H1 (cell line): ENCODE measurements at regions not wholly inside any gene's neighbourhood (a gene's known extent, or its start where the extent isn't known, plus 50 kb on each side); places are given as distances from the start of the nearest gene placed in this dataset.

Source experiments
- BCL11A ChIP-seq, 2 experiments: IDR thresholded peaks; one replicate each; pipeline ENCODE4 v1.6.1; 2011; ENCODE audit warnings: low read depth in 2 of 2, low read length in 2 of 2, mild to moderate bottlenecking in 2 of 2
- EZH2 ChIP-seq: fragments of 200-600 bp; sonication (generic); IDR thresholded peaks from 2 replicates; pipeline ENCODE4 v1.7.1; 2012; ENCODE audit warnings: low read depth, mild to moderate bottlenecking, moderate library complexity, low read length, inconsistent platforms; ENCODE audit not compliant: severe bottlenecking
- GABPA ChIP-seq: IDR thresholded peaks from 2 replicates; pipeline ENCODE4 v1.6.1; 2011; ENCODE audit warnings: mild to moderate bottlenecking, low read length, moderate library complexity, borderline replicate concordance; ENCODE audit not compliant: insufficient read depth
- JUND ChIP-seq: IDR thresholded peaks from 2 replicates; pipeline ENCODE4 v1.6.1; 2011; ENCODE audit warnings: mild to moderate bottlenecking, improper control_type of control experiment, low read length
- POLR2AphosphoS5 ChIP-seq: IDR thresholded peaks from 2 replicates; pipeline ENCODE4 v1.6.1; 2011; ENCODE audit warnings: low read depth, low read length
- ZNF274 ChIP-seq: IDR thresholded peaks from 2 replicates; pipeline ENCODE4 v1.7.0; 2012; ENCODE audit warnings: low read length, borderline replicate concordance; ENCODE audit errors: extremely low read depth
- TF ChIP-seq, protein P1 (sequence below): fragments of 300-600 bp; sonication (generic); IDR thresholded peaks from 2 replicates; pipeline ENCODE4 v1.7.1; 2012; ENCODE audit warnings: low read length, moderate library complexity, mild to moderate bottlenecking, inconsistent platforms; ENCODE audit not compliant: insufficient replicate concordance

DNA sequence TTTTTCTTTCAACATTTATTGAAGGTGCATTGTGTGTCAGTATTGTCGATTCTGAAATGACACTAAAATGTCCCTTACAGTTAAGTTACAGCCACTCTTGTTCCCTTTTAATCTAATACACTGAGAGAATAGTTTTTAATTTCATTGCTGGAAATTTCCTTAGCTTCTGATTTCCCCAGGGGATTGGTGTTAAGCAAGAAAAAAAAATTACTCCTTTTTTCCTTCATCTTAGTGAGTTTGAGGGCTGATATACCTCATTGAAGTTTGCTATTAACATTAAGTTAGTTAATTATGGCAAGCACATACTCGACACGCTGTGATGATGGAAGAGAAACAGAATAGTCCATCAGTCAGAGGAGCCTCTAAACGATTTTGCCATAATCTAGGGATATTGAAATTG lies 57.0 kb upstream of the EXOC4 start (continued):
- TF ChIP-seq, protein P1, sequence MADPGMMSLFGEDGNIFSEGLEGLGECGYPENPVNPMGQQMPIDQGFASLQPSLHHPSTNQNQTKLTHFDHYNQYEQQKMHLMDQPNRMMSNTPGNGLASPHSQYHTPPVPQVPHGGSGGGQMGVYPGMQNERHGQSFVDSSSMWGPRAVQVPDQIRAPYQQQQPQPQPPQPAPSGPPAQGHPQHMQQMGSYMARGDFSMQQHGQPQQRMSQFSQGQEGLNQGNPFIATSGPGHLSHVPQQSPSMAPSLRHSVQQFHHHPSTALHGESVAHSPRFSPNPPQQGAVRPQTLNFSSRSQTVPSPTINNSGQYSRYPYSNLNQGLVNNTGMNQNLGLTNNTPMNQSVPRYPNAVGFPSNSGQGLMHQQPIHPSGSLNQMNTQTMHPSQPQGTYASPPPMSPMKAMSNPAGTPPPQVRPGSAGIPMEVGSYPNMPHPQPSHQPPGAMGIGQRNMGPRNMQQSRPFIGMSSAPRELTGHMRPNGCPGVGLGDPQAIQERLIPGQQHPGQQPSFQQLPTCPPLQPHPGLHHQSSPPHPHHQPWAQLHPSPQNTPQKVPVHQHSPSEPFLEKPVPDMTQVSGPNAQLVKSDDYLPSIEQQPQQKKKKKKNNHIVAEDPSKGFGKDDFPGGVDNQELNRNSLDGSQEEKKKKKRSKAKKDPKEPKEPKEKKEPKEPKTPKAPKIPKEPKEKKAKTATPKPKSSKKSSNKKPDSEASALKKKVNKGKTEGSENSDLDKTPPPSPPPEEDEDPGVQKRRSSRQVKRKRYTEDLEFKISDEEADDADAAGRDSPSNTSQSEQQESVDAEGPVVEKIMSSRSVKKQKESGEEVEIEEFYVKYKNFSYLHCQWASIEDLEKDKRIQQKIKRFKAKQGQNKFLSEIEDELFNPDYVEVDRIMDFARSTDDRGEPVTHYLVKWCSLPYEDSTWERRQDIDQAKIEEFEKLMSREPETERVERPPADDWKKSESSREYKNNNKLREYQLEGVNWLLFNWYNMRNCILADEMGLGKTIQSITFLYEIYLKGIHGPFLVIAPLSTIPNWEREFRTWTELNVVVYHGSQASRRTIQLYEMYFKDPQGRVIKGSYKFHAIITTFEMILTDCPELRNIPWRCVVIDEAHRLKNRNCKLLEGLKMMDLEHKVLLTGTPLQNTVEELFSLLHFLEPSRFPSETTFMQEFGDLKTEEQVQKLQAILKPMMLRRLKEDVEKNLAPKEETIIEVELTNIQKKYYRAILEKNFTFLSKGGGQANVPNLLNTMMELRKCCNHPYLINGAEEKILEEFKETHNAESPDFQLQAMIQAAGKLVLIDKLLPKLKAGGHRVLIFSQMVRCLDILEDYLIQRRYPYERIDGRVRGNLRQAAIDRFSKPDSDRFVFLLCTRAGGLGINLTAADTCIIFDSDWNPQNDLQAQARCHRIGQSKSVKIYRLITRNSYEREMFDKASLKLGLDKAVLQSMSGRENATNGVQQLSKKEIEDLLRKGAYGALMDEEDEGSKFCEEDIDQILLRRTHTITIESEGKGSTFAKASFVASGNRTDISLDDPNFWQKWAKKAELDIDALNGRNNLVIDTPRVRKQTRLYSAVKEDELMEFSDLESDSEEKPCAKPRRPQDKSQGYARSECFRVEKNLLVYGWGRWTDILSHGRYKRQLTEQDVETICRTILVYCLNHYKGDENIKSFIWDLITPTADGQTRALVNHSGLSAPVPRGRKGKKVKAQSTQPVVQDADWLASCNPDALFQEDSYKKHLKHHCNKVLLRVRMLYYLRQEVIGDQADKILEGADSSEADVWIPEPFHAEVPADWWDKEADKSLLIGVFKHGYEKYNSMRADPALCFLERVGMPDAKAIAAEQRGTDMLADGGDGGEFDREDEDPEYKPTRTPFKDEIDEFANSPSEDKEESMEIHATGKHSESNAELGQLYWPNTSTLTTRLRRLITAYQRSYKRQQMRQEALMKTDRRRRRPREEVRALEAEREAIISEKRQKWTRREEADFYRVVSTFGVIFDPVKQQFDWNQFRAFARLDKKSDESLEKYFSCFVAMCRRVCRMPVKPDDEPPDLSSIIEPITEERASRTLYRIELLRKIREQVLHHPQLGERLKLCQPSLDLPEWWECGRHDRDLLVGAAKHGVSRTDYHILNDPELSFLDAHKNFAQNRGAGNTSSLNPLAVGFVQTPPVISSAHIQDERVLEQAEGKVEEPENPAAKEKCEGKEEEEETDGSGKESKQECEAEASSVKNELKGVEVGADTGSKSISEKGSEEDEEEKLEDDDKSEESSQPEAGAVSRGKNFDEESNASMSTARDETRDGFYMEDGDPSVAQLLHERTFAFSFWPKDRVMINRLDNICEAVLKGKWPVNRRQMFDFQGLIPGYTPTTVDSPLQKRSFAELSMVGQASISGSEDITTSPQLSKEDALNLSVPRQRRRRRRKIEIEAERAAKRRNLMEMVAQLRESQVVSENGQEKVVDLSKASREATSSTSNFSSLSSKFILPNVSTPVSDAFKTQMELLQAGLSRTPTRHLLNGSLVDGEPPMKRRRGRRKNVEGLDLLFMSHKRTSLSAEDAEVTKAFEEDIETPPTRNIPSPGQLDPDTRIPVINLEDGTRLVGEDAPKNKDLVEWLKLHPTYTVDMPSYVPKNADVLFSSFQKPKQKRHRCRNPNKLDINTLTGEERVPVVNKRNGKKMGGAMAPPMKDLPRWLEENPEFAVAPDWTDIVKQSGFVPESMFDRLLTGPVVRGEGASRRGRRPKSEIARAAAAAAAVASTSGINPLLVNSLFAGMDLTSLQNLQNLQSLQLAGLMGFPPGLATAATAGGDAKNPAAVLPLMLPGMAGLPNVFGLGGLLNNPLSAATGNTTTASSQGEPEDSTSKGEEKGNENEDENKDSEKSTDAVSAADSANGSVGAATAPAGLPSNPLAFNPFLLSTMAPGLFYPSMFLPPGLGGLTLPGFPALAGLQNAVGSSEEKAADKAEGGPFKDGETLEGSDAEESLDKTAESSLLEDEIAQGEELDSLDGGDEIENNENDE, result no peak
- TF ChIP-seq JUND, result no peak
- TF ChIP-seq GABPA, result no peak
- no peak for TF ChIP-seq ZNF274
- no peak for TF ChIP-seq BCL11A (IDR thresholded peaks at IDR 0.05; ENCODE audit: low read depth in 2 of 2, low read length in 2 of 2)
- TF ChIP-seq POLR2AphosphoS5, result no peak
- no peak for TF ChIP-seq EZH2
